ENCODE measurements at regions not wholly inside any gene's neighbourhood (a gene's known extent, or its start where the extent isn't known, plus 50 kb on each side); places are given as distances from the start of the nearest gene placed in this dataset.

- H3K36me3 ChIP-seq (ENCODE audit: control insufficient read depth in 3 of 3, insufficient read depth in 3 of 3, low read length in 3 of 3): no peaks in the 10 kb centered on the region
Measured at GRCh38 chr9:108419379-108419778, 436.4 kb downstream of the ACTL7B start.

GRCh38 chr9:108417726-108418125 is 438.1 kb downstream of the ACTL7B start:
- Histone ChIP-seq H3K9ac (ENCODE audit: low read depth in 1 of 3, low read length in 3 of 3) (no peak overlapping the region), H3K4me3 (ENCODE audit: low read length in 3 of 3) (no peak overlapping the region), H3K36me3 (ENCODE audit: control insufficient read depth in 3 of 3, insufficient read depth in 3 of 3, low read length in 3 of 3) (no peaks in the 10 kb centered on the region), H3K27me3 (ENCODE audit: control insufficient read depth in 3 of 3, insufficient read depth in 3 of 3, low read length in 3 of 3) (no peaks in the 10 kb centered on the region), H3K4me1 (ENCODE audit: control insufficient read depth in 3 of 3, insufficient read depth in 3 of 3, low read length in 3 of 3) (peaks cover 0 to 4% (median 0%) of the 10 kb centered on the region in 3 donors), H3K27ac (ENCODE audit: low read depth, low read length) (no peak overlapping the region), H3K9me3 (ENCODE audit: control insufficient read depth in 3 of 3, low read length in 3 of 3) (no peaks in the 10 kb centered on the region)

More at GRCh38 chr9:108419379-108419778, 436.4 kb downstream of the ACTL7B start:
- H3K27ac ChIP-seq (ENCODE audit: low read depth, low read length): no peak overlapping the region
- no peak overlapping the region for H3K9ac ChIP-seq (ENCODE audit: low read depth in 1 of 3, low read length in 3 of 3)
- no peaks in the 10 kb centered on the region for H3K27me3 ChIP-seq (ENCODE audit: control insufficient read depth in 3 of 3, insufficient read depth in 3 of 3, low read length in 3 of 3)
- H3K9me3 ChIP-seq (ENCODE audit: control insufficient read depth in 3 of 3, low read length in 3 of 3): no peaks in the 10 kb centered on the region
- H3K4me1 ChIP-seq (ENCODE audit: control insufficient read depth in 3 of 3, insufficient read depth in 3 of 3, low read length in 3 of 3): peaks cover 0 to 4% (median 0%) of the 10 kb centered on the region in 3 donors
- no peak overlapping the region for H3K4me3 ChIP-seq (ENCODE audit: low read length in 3 of 3)

- H3K27ac ChIP-seq (ENCODE audit: low read depth, low read length): no peak overlapping the region
- H3K9ac ChIP-seq (ENCODE audit: low read depth in 1 of 3, low read length in 3 of 3): no peak overlapping the region
- H3K36me3 ChIP-seq (ENCODE audit: control insufficient read depth in 3 of 3, insufficient read depth in 3 of 3, low read length in 3 of 3): no peaks in the 10 kb centered on the region
- H3K9me3 ChIP-seq (ENCODE audit: control insufficient read depth in 3 of 3, low read length in 3 of 3): no peaks in the 10 kb centered on the region
- H3K4me1 ChIP-seq (ENCODE audit: control insufficient read depth in 3 of 3, insufficient read depth in 3 of 3, low read length in 3 of 3): peaks cover 0 to 4% (median 0%) of the 10 kb centered on the region in 3 donors
- H3K4me3 ChIP-seq (ENCODE audit: low read length in 3 of 3): no peak overlapping the region
- H3K27me3 ChIP-seq (ENCODE audit: control insufficient read depth in 3 of 3, insufficient read depth in 3 of 3, low read length in 3 of 3): no peaks in the 10 kb centered on the region
Measured at GRCh38 chr9:108417312-108417711, 438.5 kb downstream of the ACTL7B start.

- H3K9ac ChIP-seq (ENCODE audit: low read depth in 1 of 3, low read length in 3 of 3): no peak overlapping the region
- H3K4me1 ChIP-seq (ENCODE audit: control insufficient read depth in 3 of 3, insufficient read depth in 3 of 3, low read length in 3 of 3): peaks cover 0 to 4% (median 0%) of the 10 kb centered on the region in 3 donors
- no peak overlapping the region for H3K4me3 ChIP-seq (ENCODE audit: low read length in 3 of 3)
- no peak overlapping the region for H3K27ac ChIP-seq (ENCODE audit: low read depth, low read length)
- H3K36me3 ChIP-seq (ENCODE audit: control insufficient read depth in 3 of 3, insufficient read depth in 3 of 3, low read length in 3 of 3): no peaks in the 10 kb centered on the region
- H3K27me3 ChIP-seq (ENCODE audit: control insufficient read depth in 3 of 3, insufficient read depth in 3 of 3, low read length in 3 of 3): no peaks in the 10 kb centered on the region
- H3K9me3 ChIP-seq (ENCODE audit: control insufficient read depth in 3 of 3, low read length in 3 of 3): no peaks in the 10 kb centered on the region
Measured at GRCh38 chr9:108416324-108416723, 439.5 kb downstream of the ACTL7B start.

- Histone ChIP-seq H3K9ac (ENCODE audit: low read depth in 1 of 3, low read length in 3 of 3) (no peak overlapping the region), H3K27ac (ENCODE audit: low read depth, low read length) (no peak overlapping the region), H3K4me1 (ENCODE audit: control insufficient read depth in 3 of 3, insufficient read depth in 3 of 3, low read length in 3 of 3) (peaks cover 0 to 4% (median 0%) of the 10 kb centered on the region in 3 donors), H3K27me3 (ENCODE audit: control insufficient read depth in 3 of 3, insufficient read depth in 3 of 3, low read length in 3 of 3) (no peaks in the 10 kb centered on the region), H3K4me3 (ENCODE audit: low read length in 3 of 3) (no peak overlapping the region), H3K9me3 (ENCODE audit: control insufficient read depth in 3 of 3, low read length in 3 of 3) (no peaks in the 10 kb centered on the region), H3K36me3 (ENCODE audit: control insufficient read depth in 3 of 3, insufficient read depth in 3 of 3, low read length in 3 of 3) (no peaks in the 10 kb centered on the region)
Measured at GRCh38 chr9:108413809-108414208, 442.0 kb downstream of the ACTL7B start.

- no peak overlapping the region for H3K4me3 ChIP-seq (ENCODE audit: low read length in 3 of 3)
- no peak overlapping the region for H3K27ac ChIP-seq (ENCODE audit: low read depth, low read length)
- H3K4me1 ChIP-seq (ENCODE audit: control insufficient read depth in 3 of 3, insufficient read depth in 3 of 3, low read length in 3 of 3): peaks cover 0 to 1% (median 0%) of the 10 kb centered on the region in 3 donors
- no peaks in the 10 kb centered on the region for H3K9me3 ChIP-seq (ENCODE audit: control insufficient read depth in 3 of 3, low read length in 3 of 3)
- no peak overlapping the region for H3K9ac ChIP-seq (ENCODE audit: low read depth in 1 of 3, low read length in 3 of 3)
- no peaks in the 10 kb centered on the region for H3K36me3 ChIP-seq (ENCODE audit: control insufficient read depth in 3 of 3, insufficient read depth in 3 of 3, low read length in 3 of 3)
- H3K27me3 ChIP-seq (ENCODE audit: control insufficient read depth in 3 of 3, insufficient read depth in 3 of 3, low read length in 3 of 3): no peaks in the 10 kb centered on the region
Measured at GRCh38 chr9:108412755-108413154, 443.0 kb downstream of the ACTL7B start.

GRCh38 chr9:108411632-108412031 is 444.2 kb downstream of the ACTL7B start:
- Histone ChIP-seq H3K27me3 (ENCODE audit: control insufficient read depth in 3 of 3, insufficient read depth in 3 of 3, low read length in 3 of 3) (no peaks in the 10 kb centered on the region), H3K36me3 (ENCODE audit: control insufficient read depth in 3 of 3, insufficient read depth in 3 of 3, low read length in 3 of 3) (no peaks in the 10 kb centered on the region), H3K4me1 (ENCODE audit: control insufficient read depth in 3 of 3, insufficient read depth in 3 of 3, low read length in 3 of 3) (no peaks in the 10 kb centered on the region), H3K27ac (ENCODE audit: low read depth, low read length) (no peak overlapping the region), H3K9ac (ENCODE audit: low read depth in 1 of 3, low read length in 3 of 3) (no peak overlapping the region), H3K4me3 (ENCODE audit: low read length in 3 of 3) (no peak overlapping the region), H3K9me3 (ENCODE audit: control insufficient read depth in 3 of 3, low read length in 3 of 3) (no peaks in the 10 kb centered on the region)

- no peak overlapping the region for H3K9ac ChIP-seq (ENCODE audit: low read depth in 1 of 3, low read length in 3 of 3)
- H3K9me3 ChIP-seq (ENCODE audit: control insufficient read depth in 3 of 3, low read length in 3 of 3): no peaks in the 10 kb centered on the region
Measured at GRCh38 chr9:108410161-108410560, 445.6 kb downstream of the ACTL7B start.

GRCh38 chr9:108400297-108400696 is 455.5 kb downstream of the ACTL7B start:
- no peak overlapping the region for H3K27ac ChIP-seq (ENCODE audit: low read depth, low read length)
- H3K4me3 ChIP-seq (ENCODE audit: low read length in 3 of 3): no peak overlapping the region
- peaks cover 0 to 4% (median 0%) of the 10 kb centered on the region in 3 donors for H3K9me3 ChIP-seq (ENCODE audit: control insufficient read depth in 3 of 3, low read length in 3 of 3)
- H3K4me1 ChIP-seq (ENCODE audit: control insufficient read depth in 3 of 3, insufficient read depth in 3 of 3, low read length in 3 of 3): no peaks in the 10 kb centered on the region
- no peaks in the 10 kb centered on the region for H3K36me3 ChIP-seq (ENCODE audit: control insufficient read depth in 3 of 3, insufficient read depth in 3 of 3, low read length in 3 of 3)
- no peaks in the 10 kb centered on the region for H3K27me3 ChIP-seq (ENCODE audit: control insufficient read depth in 3 of 3, insufficient read depth in 3 of 3, low read length in 3 of 3)
- no peak overlapping the region for H3K9ac ChIP-seq (ENCODE audit: low read depth in 1 of 3, low read length in 3 of 3)

More at GRCh38 chr9:108410161-108410560, 445.6 kb downstream of the ACTL7B start:
- no peak overlapping the region for H3K4me3 ChIP-seq (ENCODE audit: low read length in 3 of 3)
- no peaks in the 10 kb centered on the region for H3K4me1 ChIP-seq (ENCODE audit: control insufficient read depth in 3 of 3, insufficient read depth in 3 of 3, low read length in 3 of 3)
- H3K27me3 ChIP-seq (ENCODE audit: control insufficient read depth in 3 of 3, insufficient read depth in 3 of 3, low read length in 3 of 3): no peaks in the 10 kb centered on the region
- H3K36me3 ChIP-seq (ENCODE audit: control insufficient read depth in 3 of 3, insufficient read depth in 3 of 3, low read length in 3 of 3): no peaks in the 10 kb centered on the region
- no peak overlapping the region for H3K27ac ChIP-seq (ENCODE audit: low read depth, low read length)

- Histone ChIP-seq H3K4me1 (ENCODE audit: control insufficient read depth in 3 of 3, insufficient read depth in 3 of 3, low read length in 3 of 3) (no peaks in the 10 kb centered on the region), H3K27ac (ENCODE audit: low read depth, low read length) (no peak overlapping the region), H3K27me3 (ENCODE audit: control insufficient read depth in 3 of 3, insufficient read depth in 3 of 3, low read length in 3 of 3) (no peaks in the 10 kb centered on the region), H3K9ac (ENCODE audit: low read depth in 1 of 3, low read length in 3 of 3) (no peak overlapping the region), H3K36me3 (ENCODE audit: control insufficient read depth in 3 of 3, insufficient read depth in 3 of 3, low read length in 3 of 3) (no peaks in the 10 kb centered on the region), H3K9me3 (ENCODE audit: control insufficient read depth in 3 of 3, low read length in 3 of 3) (peaks cover 0 to 4% (median 0%) of the 10 kb centered on the region in 3 donors), H3K4me3 (ENCODE audit: low read length in 3 of 3) (no peak overlapping the region)
Measured at GRCh38 chr9:108399851-108400250, 455.9 kb downstream of the ACTL7B start.
